GM23338 (cell line): ENCODE measurements at regions not wholly inside any gene's neighbourhood (a gene's known extent, or its start where the extent isn't known, plus 50 kb on each side); places are given as distances from the start of the nearest gene placed in this dataset.

Experiments used
- ATAC-seq: fragments of 200-7000 bp; cut with Tn5 transposase; 3 replicates; pipeline ENCODE4 v1.9.1; 2020
- DNase-seq: peaks from one replicate; pipeline ENCODE4 v3.0.0-alpha.2; 2015; ENCODE audit warnings: low spot score
- H2AFZ ChIP-seq: fragments of 200-600 bp; sonication (generic); 2 replicates; pipeline ENCODE4 v1.8.0; 2016; ENCODE audit warnings: antibody characterized with exemption, mild to moderate bottlenecking, moderate library complexity
- H3F3A ChIP-seq: fragments of 200-600 bp; sonication (generic); replicated peaks from 2 replicates; pipeline ENCODE4 v1.8.0; 2017; ENCODE audit warnings: antibody characterized with exemption, mixed run types, low read depth
- H3K27ac ChIP-seq: fragments of 200-600 bp; sonication (generic); 2 replicates; pipeline ENCODE4 v1.6.1; 2016; ENCODE audit warnings: low read depth
- H3K27me3 ChIP-seq: fragments of 200-600 bp; sonication (generic); 2 replicates; pipeline ENCODE4 v1.8.0; 2016; ENCODE audit warnings: mild to moderate bottlenecking, mixed run types, moderate library complexity; ENCODE audit not compliant: insufficient read depth
- H3K36me3 ChIP-seq: fragments of 200-600 bp; sonication (generic); 2 replicates; pipeline ENCODE4 v1.8.0; 2016; ENCODE audit warnings: mild to moderate bottlenecking; ENCODE audit not compliant: insufficient read depth
- H3K4me1 ChIP-seq: fragments of 200-600 bp; sonication (generic); 2 replicates; pipeline ENCODE4 v1.8.0; 2016; ENCODE audit warnings: mild to moderate bottlenecking, moderate library complexity; ENCODE audit not compliant: insufficient read depth
- H3K4me2 ChIP-seq: fragments of 200-600 bp; sonication (generic); 2 replicates; pipeline ENCODE4 v1.7.1; 2017; ENCODE audit warnings: mixed run types
- H3K4me3 ChIP-seq: fragments of 200-600 bp; sonication (generic); 2 replicates; pipeline ENCODE4 v1.6.1; 2016; ENCODE audit warnings: mixed run types
- H3K79me2 ChIP-seq: fragments of 200-600 bp; sonication (generic); replicated peaks from 2 replicates; pipeline ENCODE4 v1.8.0; 2017; ENCODE audit warnings: mild to moderate bottlenecking; ENCODE audit not compliant: insufficient read depth
- H3K9me2 ChIP-seq: fragments of 200-600 bp; sonication (generic); 2 replicates; pipeline ENCODE4 v1.8.0; 2017; ENCODE audit not compliant: insufficient read depth
- H4K20me1 ChIP-seq: fragments of 200-600 bp; sonication (generic); replicated peaks from 2 replicates; pipeline ENCODE4 v1.8.0; 2017; ENCODE audit warnings: mild to moderate bottlenecking; ENCODE audit not compliant: insufficient read depth
- H3K27ac Mint-ChIP-seq: 2 replicates; pipeline ENCODE4 v1.8.0; 2020; ENCODE audit warnings: inconsistent platforms, mild to moderate bottlenecking, moderate library complexity, mixed read lengths
- H3K27me3 Mint-ChIP-seq: 3 replicates; pipeline ENCODE4 v1.8.0; 2022; ENCODE audit warnings: low read depth, mild to moderate bottlenecking, moderate library complexity, mixed read lengths, inconsistent platforms; ENCODE audit not compliant: insufficient read depth, poor library complexity
- H3K36me3 Mint-ChIP-seq: 3 replicates; pipeline ENCODE4 v1.8.0; 2021; ENCODE audit warnings: low read depth, mild to moderate bottlenecking, inconsistent platforms, moderate library complexity, mixed read lengths
- H3K4me1 Mint-ChIP-seq: 3 replicates; pipeline ENCODE4 v1.8.0; 2020; ENCODE audit warnings: mild to moderate bottlenecking, inconsistent platforms, mixed read lengths
- H3K4me3 Mint-ChIP-seq: 3 replicates; pipeline ENCODE4 v1.8.0; 2021; ENCODE audit warnings: moderate library complexity, mild to moderate bottlenecking, inconsistent platforms, mixed read lengths
- H3K9me3 Mint-ChIP-seq: 3 replicates; pipeline ENCODE4 v1.8.0; 2020; ENCODE audit warnings: moderate library complexity, mild to moderate bottlenecking, inconsistent platforms, mixed read lengths
- CREB1 ChIP-seq: fragments of 250-450 bp; sonication (Bioruptor Pico); IDR thresholded peaks from 2 replicates; pipeline ENCODE4 v1.5.0; 2020; ENCODE audit warnings: low read depth, mild to moderate bottlenecking, moderate library complexity
- JUNB ChIP-seq: IDR thresholded peaks from one replicate; pipeline ENCODE4 v1.6.1; 2016; ENCODE audit warnings: antibody characterized with exemption; ENCODE audit not compliant: unreplicated experiment
- NANOG ChIP-seq: IDR thresholded peaks from 2 replicates; pipeline ENCODE4 v1.6.1; 2016; ENCODE audit warnings: antibody characterized with exemption, borderline replicate concordance
- POLR2AphosphoS5 ChIP-seq: IDR thresholded peaks from 2 replicates; pipeline ENCODE4 v1.6.1; 2016; ENCODE audit warnings: antibody characterized with exemption, low read depth
- REST ChIP-seq: IDR thresholded peaks from one replicate; pipeline ENCODE4 v1.6.1; 2018; ENCODE audit warnings: antibody characterized with exemption; ENCODE audit not compliant: unreplicated experiment
- STAT1 ChIP-seq: IDR thresholded peaks from one replicate; pipeline ENCODE4 v1.6.1; 2016; ENCODE audit warnings: antibody characterized with exemption; ENCODE audit not compliant: unreplicated experiment
- ZNF331 ChIP-seq: fragments of 250-450 bp; sonication (Bioruptor Pico); IDR thresholded peaks from 2 replicates; pipeline ENCODE4 v1.5.0; 2020; ENCODE audit warnings: low read depth, mild to moderate bottlenecking, moderate library complexity
- TF ChIP-seq, protein P1 (sequence below): IDR thresholded peaks from 2 replicates; pipeline ENCODE4 v1.6.1; 2016; ENCODE audit warnings: antibody characterized with exemption
- TF ChIP-seq, protein P2 (sequence below): fragments of 250-450 bp; sonication (Bioruptor Pico); IDR thresholded peaks from 2 replicates; pipeline ENCODE4 v1.5.0; 2020; ENCODE audit warnings: mild to moderate bottlenecking, moderate library complexity

GRCh38 chr7:111638078-111638477, 75.8 kb upstream of the IMMP2L start:
- peaks cover 6% of the 10 kb centered on the region for H3K9me3 Mint-ChIP-seq
- Histone ChIP-seq H3K4me2 (no peak overlapping the region), H4K20me1 (no peaks in the 10 kb centered on the region), H3F3A (no peaks in the 10 kb centered on the region), H3K79me2 (no peaks in the 10 kb centered on the region), H3K4me1 (no peaks in the 10 kb centered on the region), H3K27me3 (peaks cover 83% of the 10 kb centered on the region), H3K4me3 (no peak overlapping the region), H3K9me2 (no peaks in the 10 kb centered on the region), H3K27ac (no peak overlapping the region), H3K36me3 (no peaks in the 10 kb centered on the region), H2AFZ (no peak overlapping the region)
- no peaks in the 10 kb centered on the region; the same call in 2 of the 3 replicates for H3K36me3 Mint-ChIP-seq
- no peak for ATAC-seq
- H3K4me3 Mint-ChIP-seq: no peak overlapping the region
- no peaks in the 10 kb centered on the region for H3K4me1 Mint-ChIP-seq
- peaks cover 51% of the 10 kb centered on the region for H3K27me3 Mint-ChIP-seq
- no peak overlapping the region for H3K27ac Mint-ChIP-seq
- DNase-seq: no peak
- TF ChIP-seq STAT1: no peak

DNA sequence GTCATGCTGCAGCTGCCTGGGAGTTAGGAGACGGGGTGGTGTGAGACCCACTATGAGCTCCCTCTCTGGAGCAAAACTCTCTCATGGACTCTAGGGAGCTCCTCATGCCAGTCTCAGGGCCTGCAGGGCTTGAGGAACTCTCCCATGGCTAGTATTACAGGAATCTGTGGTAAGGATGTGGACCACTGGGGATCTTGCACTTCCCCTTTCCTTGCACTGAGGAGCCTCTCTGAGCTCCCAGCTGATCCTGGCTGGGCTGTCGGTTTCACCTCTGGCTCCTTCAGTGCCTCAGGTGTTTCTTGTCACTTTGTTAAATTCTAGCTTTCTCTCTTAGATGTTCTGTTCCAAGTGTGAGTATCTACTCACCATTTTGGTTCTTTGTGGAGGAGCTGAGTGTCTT, 71.6 kb upstream of the IMMP2L start:
- no peaks in the 10 kb centered on the region for H3K79me2 ChIP-seq
- H3K4me2 ChIP-seq: no peak overlapping the region
- Mint-ChIP-seq H3K4me1 (no peaks in the 10 kb centered on the region), H3K4me3 (no peak overlapping the region), H3K27ac (no peak overlapping the region), H3K9me3 (peaks cover 25% of the 10 kb centered on the region), H3K27me3 (peaks cover 54% of the 10 kb centered on the region), H3K36me3 (peaks cover 13% of the 10 kb centered on the region; the same call in 2 of the 3 replicates)
- no peak for DNase-seq
- no peaks in the 10 kb centered on the region for H3F3A ChIP-seq
- H3K4me1 ChIP-seq: no peaks in the 10 kb centered on the region
- no peak overlapping the region for H3K4me3 ChIP-seq
- no peak overlapping the region for H2AFZ ChIP-seq
- no peaks in the 10 kb centered on the region for H3K9me2 ChIP-seq
- no peak overlapping the region for H3K27ac ChIP-seq
- no peaks in the 10 kb centered on the region for H4K20me1 ChIP-seq
- H3K27me3 ChIP-seq: peaks cover 65% of the 10 kb centered on the region
- ATAC-seq: no peak
- TF ChIP-seq ZNF331 (CRISPR knock-in tag): no peak
- TF ChIP-seq, protein P1, sequence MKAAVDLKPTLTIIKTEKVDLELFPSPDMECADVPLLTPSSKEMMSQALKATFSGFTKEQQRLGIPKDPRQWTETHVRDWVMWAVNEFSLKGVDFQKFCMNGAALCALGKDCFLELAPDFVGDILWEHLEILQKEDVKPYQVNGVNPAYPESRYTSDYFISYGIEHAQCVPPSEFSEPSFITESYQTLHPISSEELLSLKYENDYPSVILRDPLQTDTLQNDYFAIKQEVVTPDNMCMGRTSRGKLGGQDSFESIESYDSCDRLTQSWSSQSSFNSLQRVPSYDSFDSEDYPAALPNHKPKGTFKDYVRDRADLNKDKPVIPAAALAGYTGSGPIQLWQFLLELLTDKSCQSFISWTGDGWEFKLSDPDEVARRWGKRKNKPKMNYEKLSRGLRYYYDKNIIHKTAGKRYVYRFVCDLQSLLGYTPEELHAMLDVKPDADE: no peak
- TF ChIP-seq JUNB: no peak
- no peak for TF ChIP-seq STAT1
- TF ChIP-seq REST: no peak
- no peak for TF ChIP-seq POLR2AphosphoS5
- TF ChIP-seq, protein P2, sequence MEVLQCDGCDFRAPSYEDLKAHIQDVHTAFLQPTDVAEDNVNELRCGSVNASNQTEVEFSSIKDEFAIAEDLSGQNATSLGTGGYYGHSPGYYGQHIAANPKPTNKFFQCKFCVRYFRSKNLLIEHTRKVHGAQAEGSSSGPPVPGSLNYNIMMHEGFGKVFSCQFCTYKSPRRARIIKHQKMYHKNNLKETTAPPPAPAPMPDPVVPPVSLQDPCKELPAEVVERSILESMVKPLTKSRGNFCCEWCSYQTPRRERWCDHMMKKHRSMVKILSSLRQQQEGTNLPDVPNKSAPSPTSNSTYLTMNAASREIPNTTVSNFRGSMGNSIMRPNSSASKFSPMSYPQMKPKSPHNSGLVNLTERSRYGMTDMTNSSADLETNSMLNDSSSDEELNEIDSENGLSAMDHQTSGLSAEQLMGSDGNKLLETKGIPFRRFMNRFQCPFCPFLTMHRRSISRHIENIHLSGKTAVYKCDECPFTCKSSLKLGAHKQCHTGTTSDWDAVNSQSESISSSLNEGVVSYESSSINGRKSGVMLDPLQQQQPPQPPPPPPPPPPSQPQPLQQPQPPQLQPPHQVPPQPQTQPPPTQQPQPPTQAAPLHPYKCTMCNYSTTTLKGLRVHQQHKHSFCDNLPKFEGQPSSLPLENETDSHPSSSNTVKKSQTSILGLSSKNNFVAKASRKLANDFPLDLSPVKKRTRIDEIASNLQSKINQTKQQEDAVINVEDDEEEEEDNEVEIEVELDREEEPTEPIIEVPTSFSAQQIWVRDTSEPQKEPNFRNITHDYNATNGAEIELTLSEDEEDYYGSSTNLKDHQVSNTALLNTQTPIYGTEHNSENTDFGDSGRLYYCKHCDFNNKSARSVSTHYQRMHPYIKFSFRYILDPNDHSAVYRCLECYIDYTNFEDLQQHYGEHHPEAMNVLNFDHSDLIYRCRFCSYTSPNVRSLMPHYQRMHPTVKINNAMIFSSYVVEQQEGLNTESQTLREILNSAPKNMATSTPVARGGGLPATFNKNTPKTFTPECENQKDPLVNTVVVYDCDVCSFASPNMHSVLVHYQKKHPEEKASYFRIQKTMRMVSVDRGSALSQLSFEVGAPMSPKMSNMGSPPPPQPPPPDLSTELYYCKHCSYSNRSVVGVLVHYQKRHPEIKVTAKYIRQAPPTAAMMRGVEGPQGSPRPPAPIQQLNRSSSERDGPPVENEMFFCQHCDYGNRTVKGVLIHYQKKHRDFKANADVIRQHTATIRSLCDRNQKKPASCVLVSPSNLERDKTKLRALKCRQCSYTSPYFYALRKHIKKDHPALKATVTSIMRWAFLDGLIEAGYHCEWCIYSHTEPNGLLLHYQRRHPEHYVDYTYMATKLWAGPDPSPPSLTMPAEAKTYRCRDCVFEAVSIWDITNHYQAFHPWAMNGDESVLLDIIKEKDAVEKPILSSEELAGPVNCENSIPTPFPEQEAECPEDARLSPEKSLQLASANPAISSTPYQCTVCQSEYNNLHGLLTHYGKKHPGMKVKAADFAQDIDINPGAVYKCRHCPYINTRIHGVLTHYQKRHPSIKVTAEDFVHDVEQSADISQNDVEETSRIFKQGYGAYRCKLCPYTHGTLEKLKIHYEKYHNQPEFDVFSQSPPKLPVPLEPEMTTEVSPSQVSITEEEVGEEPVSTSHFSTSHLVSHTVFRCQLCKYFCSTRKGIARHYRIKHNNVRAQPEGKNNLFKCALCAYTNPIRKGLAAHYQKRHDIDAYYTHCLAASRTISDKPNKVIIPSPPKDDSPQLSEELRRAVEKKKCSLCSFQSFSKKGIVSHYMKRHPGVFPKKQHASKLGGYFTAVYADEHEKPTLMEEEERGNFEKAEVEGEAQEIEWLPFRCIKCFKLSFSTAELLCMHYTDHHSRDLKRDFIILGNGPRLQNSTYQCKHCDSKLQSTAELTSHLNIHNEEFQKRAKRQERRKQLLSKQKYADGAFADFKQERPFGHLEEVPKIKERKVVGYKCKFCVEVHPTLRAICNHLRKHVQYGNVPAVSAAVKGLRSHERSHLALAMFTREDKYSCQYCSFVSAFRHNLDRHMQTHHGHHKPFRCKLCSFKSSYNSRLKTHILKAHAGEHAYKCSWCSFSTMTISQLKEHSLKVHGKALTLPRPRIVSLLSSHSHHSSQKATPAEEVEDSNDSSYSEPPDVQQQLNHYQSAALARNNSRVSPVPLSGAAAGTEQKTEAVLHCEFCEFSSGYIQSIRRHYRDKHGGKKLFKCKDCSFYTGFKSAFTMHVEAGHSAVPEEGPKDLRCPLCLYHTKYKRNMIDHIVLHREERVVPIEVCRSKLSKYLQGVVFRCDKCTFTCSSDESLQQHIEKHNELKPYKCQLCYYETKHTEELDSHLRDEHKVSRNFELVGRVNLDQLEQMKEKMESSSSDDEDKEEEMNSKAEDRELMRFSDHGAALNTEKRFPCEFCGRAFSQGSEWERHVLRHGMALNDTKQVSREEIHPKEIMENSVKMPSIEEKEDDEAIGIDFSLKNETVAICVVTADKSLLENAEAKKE (CRISPR knock-in tag): no peak
- TF ChIP-seq CREB1 (CRISPR knock-in tag): no peak
- no peak for TF ChIP-seq NANOG
- no peaks in the 10 kb centered on the region; the same call in 1 of the 2 replicates for H3K36me3 ChIP-seq
